Transverse colon (tissue), 4 donors: ENCODE measurements at regions not wholly inside any gene's neighbourhood (a gene's known extent, or its start where the extent isn't known, plus 50 kb on each side); places are given as distances from the start of the nearest gene placed in this dataset.
A peak's percentile ranks its signal among the peaks of the same experiment; 100 is the strongest.

Experiments
- DNase-seq: peaks from one replicate; pipeline ENCODE4 v3.0.0-alpha.2; 2019
- H3K27ac ChIP-seq, 4 donors: fragments of 200-600 bp; sonication (generic); 2 replicates each; pipeline ENCODE4 v1.5.1; 2016 to 2018; ENCODE audit warnings: inconsistent platforms in 4 of 4
- H3K27me3 ChIP-seq: fragments of 200-600 bp; sonication (generic); 2 replicates; pipeline ENCODE4 v1.5.1; 2017; ENCODE audit warnings: inconsistent platforms
- H3K36me3 ChIP-seq, 4 donors: fragments of 200-600 bp; sonication (generic); 2 replicates each; pipeline ENCODE4 v1.5.1; 2017 to 2019; ENCODE audit warnings: inconsistent platforms in 4 of 4
- H3K4me1 ChIP-seq, 4 donors: fragments of 200-600 bp; sonication (generic); 2 replicates each; pipeline ENCODE4 v1.5.1; 2017 to 2020; ENCODE audit warnings: inconsistent platforms in 4 of 4
- H3K4me3 ChIP-seq, 4 donors: fragments of 200-600 bp; sonication (generic); 1 replicate in 1 of 4; 2 replicates in 3 of 4; pipeline versions ENCODE4 v1.5.1 to v1.6.1; 2017 to 2019; ENCODE audit warnings: inconsistent platforms in 4 of 4
- H3K9me3 ChIP-seq, 2 donors: fragments of 200-600 bp; sonication (generic); 2 replicates each; pipeline ENCODE4 v1.5.1; 2017 to 2019; ENCODE audit warnings: inconsistent platforms in 2 of 2
- EP300 ChIP-seq: sonication (generic); formaldehyde crosslinking; IDR thresholded peaks from one replicate; pipeline ENCODE4 v1.6.1; 2017; ENCODE audit warnings: antibody characterized with exemption, low read depth
- POLR2A ChIP-seq: fragments of 450-650 bp; IDR thresholded peaks from one replicate; pipeline ENCODE4 v1.6.1; 2016; ENCODE audit warnings: antibody characterized with exemption, mild to moderate bottlenecking, moderate library complexity
- POLR2AphosphoS5 ChIP-seq, 3 donors: sonication (generic); formaldehyde crosslinking; IDR thresholded peaks; one replicate each; pipeline ENCODE4 v1.6.1; 2016; ENCODE audit warnings: antibody characterized with exemption in 3 of 3
- WGBS, 2 donors: methylation state at CpG; one replicate each; pipeline ENCODE4 v1.1.5; 2018; ENCODE audit warnings: low coverage in 1 of 2; 5-methylcytosine and 5-hydroxymethylcytosine counted together
- in situ Hi-C, 4 donors: fragments of 200-750 bp; cut with MboI; loops; one replicate each; pipeline versions ENCODE4 v1.15.0 to v1.15.1; 2017; ENCODE audit warnings: low sequenced_read_pairs in 3 of 4, low pct_ligation_motif_present in 1 of 4, low pct_unique_long_range_greater_than_20kb in 1 of 4
- intact Hi-C: fragments of 100-400 bp; cut with DNase I; formaldehyde crosslinking; loops from one replicate; pipeline ENCODE4 v1.15.1; 2023; ENCODE audit warnings: low total_unique reads
- TF ChIP-seq, protein P1 (sequence below), 5 experiments: fragments of 200-600 bp in 3 of 5; fragments of 450-650 bp in 2 of 5; sonication (generic) in 3 of 5; IDR thresholded peaks; 1 replicate in 2 of 5; 2 replicates in 3 of 5; pipeline ENCODE4 v1.5.1; 2016 to 2017; ENCODE audit warnings: antibody characterized with exemption in 5 of 5, inconsistent platforms in 3 of 5, mild to moderate bottlenecking in 2 of 5, moderate library complexity in 1 of 5

DNA sequence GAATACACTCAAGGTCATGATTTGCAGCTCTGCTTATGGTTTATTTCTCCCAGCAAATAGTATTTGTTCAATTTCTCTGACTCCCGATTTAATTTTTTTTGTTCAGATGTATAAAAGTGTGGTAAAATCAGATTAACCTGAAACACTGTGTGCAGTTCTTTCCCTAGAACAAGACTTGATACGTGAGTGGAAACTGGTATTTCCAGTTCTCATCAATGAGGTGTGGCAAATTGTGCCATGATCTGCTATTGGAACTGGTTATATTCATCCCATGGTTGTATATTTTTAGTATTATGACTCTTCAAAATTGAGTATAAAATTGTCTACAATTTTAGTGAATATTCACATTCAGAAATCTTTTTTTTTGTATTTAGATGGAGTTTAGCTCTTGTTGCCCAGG, 76.8 kb upstream of the IVNS1ABP start:
- in situ Hi-C loops, result no loop called here
- intact Hi-C loops, result no loop called here
- peaks cover 0 to 10% (median 0%) of the 10 kb centered on the region in 4 donors for H3K4me1 ChIP-seq
- no peaks in the 10 kb centered on the region for H3K36me3 ChIP-seq
- TF ChIP-seq, protein P1, sequence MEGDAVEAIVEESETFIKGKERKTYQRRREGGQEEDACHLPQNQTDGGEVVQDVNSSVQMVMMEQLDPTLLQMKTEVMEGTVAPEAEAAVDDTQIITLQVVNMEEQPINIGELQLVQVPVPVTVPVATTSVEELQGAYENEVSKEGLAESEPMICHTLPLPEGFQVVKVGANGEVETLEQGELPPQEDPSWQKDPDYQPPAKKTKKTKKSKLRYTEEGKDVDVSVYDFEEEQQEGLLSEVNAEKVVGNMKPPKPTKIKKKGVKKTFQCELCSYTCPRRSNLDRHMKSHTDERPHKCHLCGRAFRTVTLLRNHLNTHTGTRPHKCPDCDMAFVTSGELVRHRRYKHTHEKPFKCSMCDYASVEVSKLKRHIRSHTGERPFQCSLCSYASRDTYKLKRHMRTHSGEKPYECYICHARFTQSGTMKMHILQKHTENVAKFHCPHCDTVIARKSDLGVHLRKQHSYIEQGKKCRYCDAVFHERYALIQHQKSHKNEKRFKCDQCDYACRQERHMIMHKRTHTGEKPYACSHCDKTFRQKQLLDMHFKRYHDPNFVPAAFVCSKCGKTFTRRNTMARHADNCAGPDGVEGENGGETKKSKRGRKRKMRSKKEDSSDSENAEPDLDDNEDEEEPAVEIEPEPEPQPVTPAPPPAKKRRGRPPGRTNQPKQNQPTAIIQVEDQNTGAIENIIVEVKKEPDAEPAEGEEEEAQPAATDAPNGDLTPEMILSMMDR (IDR thresholded peaks at IDR 0.05), result no peak
- TF ChIP-seq EP300 (no peak), POLR2AphosphoS5 (IDR thresholded peaks at IDR 0.05) (peak in 1 of 3 donors; percentile 36)
- no peaks in the 10 kb centered on the region for H3K27me3 ChIP-seq
- H3K9me3 ChIP-seq, result no peaks in the 10 kb centered on the region
- 52 to 67% methylated on average over 1 to 2 of the region's 2 CpGs for WGBS, 2 donors
- no peak overlapping the region for H3K4me3 ChIP-seq
- H3K27ac ChIP-seq, result no peak overlapping the region
- DNase-seq, result no peak

DNA sequence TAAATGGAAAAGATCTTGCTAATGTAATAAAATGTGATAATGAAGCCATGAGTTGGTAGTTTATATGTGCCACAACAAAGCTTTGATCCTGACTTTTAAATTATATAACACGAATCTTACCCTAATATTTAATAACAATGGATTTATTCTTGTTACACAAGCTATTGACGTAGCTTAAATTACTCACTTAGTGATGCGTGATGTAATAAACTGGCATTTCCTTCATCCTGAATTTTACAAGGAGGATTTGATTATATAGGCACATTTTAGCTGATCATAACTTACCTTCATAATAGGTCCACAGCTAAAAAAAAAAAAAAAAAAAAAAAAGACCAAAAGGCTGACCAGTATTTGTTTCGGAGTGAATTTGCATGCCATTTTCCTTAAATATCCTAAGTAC, 76.2 kb upstream of the IVNS1ABP start:
- Histone ChIP-seq H3K36me3 (no peaks in the 10 kb centered on the region), H3K27ac (no peak overlapping the region), H3K9me3 (no peaks in the 10 kb centered on the region), H3K4me1 (peaks cover 0 to 10% (median 0%) of the 10 kb centered on the region in 4 donors), H3K27me3 (no peaks in the 10 kb centered on the region), H3K4me3 (no peak overlapping the region)
- DNase-seq, result no peak
- WGBS, 2 donors, result 66 to 72% methylated on average over 4 of the region's 4 CpGs
- intact Hi-C loops (no loop called here), in situ Hi-C loops (no loop called here)
- TF ChIP-seq, protein P1 (IDR thresholded peaks at IDR 0.05), result no peak
- no peak for TF ChIP-seq EP300
- no peak for TF ChIP-seq POLR2AphosphoS5 (IDR thresholded peaks at IDR 0.05)
- no peak for TF ChIP-seq POLR2A

DNA sequence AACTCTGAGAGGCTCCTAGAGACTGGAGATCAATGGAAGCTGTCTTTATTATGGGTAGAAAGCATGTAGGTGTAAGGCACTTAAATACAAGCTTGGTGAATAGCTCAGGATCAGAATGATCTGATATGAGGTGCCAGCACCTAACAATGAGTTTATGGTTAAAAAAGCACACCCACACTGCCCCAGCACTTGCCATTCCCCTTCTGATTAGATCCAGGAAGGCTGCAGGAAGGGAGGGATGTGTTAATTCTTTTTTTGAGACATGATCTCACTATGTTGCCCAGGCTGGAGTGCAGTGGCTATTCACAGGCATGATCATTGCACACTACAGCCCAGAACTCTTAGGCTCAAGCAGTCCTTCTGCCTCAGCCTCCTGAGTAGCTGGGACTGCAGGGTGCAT, 71.8 kb upstream of the IVNS1ABP start:
- intact Hi-C loops, result no loop called here
- no peaks in the 10 kb centered on the region for H3K27me3 ChIP-seq
- TF ChIP-seq POLR2AphosphoS5 (IDR thresholded peaks at IDR 0.05), result no peak
- TF ChIP-seq, protein P1 (IDR thresholded peaks at IDR 0.05), result no peak
- TF ChIP-seq POLR2A, result no peak
- TF ChIP-seq EP300, result no peak
- DNase-seq, result no peak
- H3K4me1 ChIP-seq, result peaks cover 0 to 6% (median 0%) of the 10 kb centered on the region in 4 donors
- no peak overlapping the region for H3K4me3 ChIP-seq
- in situ Hi-C loops, result loop anchor here in 1 of 4 donors (10.0 kb wide), 1 partner anchor 64 kb away; no protein-coding TSS in a partner anchor
- no peaks in the 10 kb centered on the region for H3K9me3 ChIP-seq
- H3K36me3 ChIP-seq, result no peaks in the 10 kb centered on the region
- H3K27ac ChIP-seq, result no peak overlapping the region

DNA sequence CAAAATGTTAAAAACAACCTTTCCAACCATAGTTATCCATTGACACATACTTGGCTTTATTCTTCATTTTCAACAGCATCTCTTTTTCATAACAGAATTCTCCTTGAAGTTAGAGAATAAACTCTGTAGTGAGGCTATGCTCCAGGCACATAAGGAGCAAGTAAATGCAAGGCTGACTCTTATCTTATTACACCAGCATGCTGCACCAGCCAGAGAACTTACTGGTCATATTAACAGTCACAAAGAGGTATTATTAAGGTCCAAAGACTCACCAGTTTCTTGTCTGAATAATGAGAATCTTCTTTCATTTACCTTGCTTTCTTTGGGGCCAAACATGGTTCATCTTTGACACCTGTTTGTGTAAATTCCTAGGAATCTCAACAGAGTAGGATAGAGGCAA, 71.3 kb upstream of the IVNS1ABP start:
- DNase-seq, result no peak
- H3K4me3 ChIP-seq, result no peak overlapping the region

More for the DNA sequence above, 71.3 kb upstream of the IVNS1ABP start:
- H3K27me3 ChIP-seq, result no peaks in the 10 kb centered on the region
- H3K36me3 ChIP-seq, result no peaks in the 10 kb centered on the region
- H3K4me1 ChIP-seq, result peaks cover 0 to 1% (median 0%) of the 10 kb centered on the region in 4 donors
- TF ChIP-seq POLR2AphosphoS5 (IDR thresholded peaks at IDR 0.05) (no peak), POLR2A (no peak), EP300 (no peak)
- TF ChIP-seq, protein P1 (IDR thresholded peaks at IDR 0.05), result no peak
- in situ Hi-C loops, result loop anchor here in 1 of 4 donors (10.0 kb wide), 1 partner anchor 64 kb away; no protein-coding TSS in a partner anchor
- no peak overlapping the region for H3K27ac ChIP-seq
- intact Hi-C loops, result no loop called here
- no peaks in the 10 kb centered on the region for H3K9me3 ChIP-seq
